Activated gamma-delta T cell treated with Interleukin-2 at 50 U/mL for 16 hours (primary cell): ENCODE measurements at regions not wholly inside any gene's neighbourhood (a gene's known extent, or its start where the extent isn't known, plus 50 kb on each side); places are given as distances from the start of the nearest gene placed in this dataset.
"Not testable (repeated sequence)": the region's sequence is repeated elsewhere in the genome, so short reads cannot be mapped to it uniquely, and the experiment has no call there.

Source experiments
- DNase-seq: peaks from one replicate; pipeline ENCODE4 v3.0.0-alpha.2; 2020

GRCh38 chr6:133802861-133803260 is 86.1 kb upstream of the TCF21 start:
- no peak for DNase-seq

GRCh38 chr6:133804265-133804664 is 84.6 kb upstream of the TCF21 start:
- DNase-seq = no peak

- no peak for DNase-seq
Measured at GRCh38 chr6:133805876-133806275, 83.0 kb upstream of the TCF21 start.

GRCh38 chr6:133806382-133807140 is 82.4 kb upstream of the TCF21 start:
- no peak for DNase-seq

GRCh38 chr6:133807501-133807900 is 81.4 kb upstream of the TCF21 start:
- DNase-seq = no peak

GRCh38 chr6:133809406-133809805 is 79.5 kb upstream of the TCF21 start:
- DNase-seq = no peak

GRCh38 chr6:133811557-133811956 is 77.4 kb upstream of the TCF21 start:
- no peak for DNase-seq

- DNase-seq = not testable (repeated sequence)
Measured at GRCh38 chr6:133812446-133812845, 76.5 kb upstream of the TCF21 start.

- no peak for DNase-seq
Measured at GRCh38 chr6:133814238-133814637, 74.7 kb upstream of the TCF21 start.

- DNase-seq = no peak
Measured at GRCh38 chr6:133814797-133815196, 74.1 kb upstream of the TCF21 start.

- no peak for DNase-seq
Measured at GRCh38 chr6:133815313-133815712, 73.6 kb upstream of the TCF21 start.

GRCh38 chr6:133816171-133816570 is 72.7 kb upstream of the TCF21 start:
- no peak for DNase-seq

- peak; percentile 8 for DNase-seq
Measured at GRCh38 chr6:133817460-133818047, 71.4 kb upstream of the TCF21 start.

GRCh38 chr6:133818320-133818719 is 70.6 kb upstream of the TCF21 start:
- DNase-seq = no peak

GRCh38 chr6:133820208-133820607 is 68.7 kb upstream of the TCF21 start:
- DNase-seq = no peak

GRCh38 chr6:133827766-133828165 is 61.1 kb upstream of the TCF21 start:
- DNase-seq = no peak

GRCh38 chr6:133833949-133834359 is 55.0 kb upstream of the TCF21 start:
- no peak for DNase-seq

- DNase-seq = no peak
Measured at GRCh38 chr6:133834472-133835170, 54.3 kb upstream of the TCF21 start.

GRCh38 chr6:133835901-133836300 is 53.0 kb upstream of the TCF21 start:
- DNase-seq = no peak

- DNase-seq = peak; percentile 35
Measured at GRCh38 chr6:133837801-133838349, 51.0 kb upstream of the TCF21 start.
